NOMO-1 treated with DMSO at 0.1 percent for 48 hours (cell line): ENCODE measurements at regions not wholly inside any gene's neighbourhood (a gene's known extent, or its start where the extent isn't known, plus 50 kb on each side); places are given as distances from the start of the nearest gene placed in this dataset.
"Not testable (repeated sequence)": the region's sequence is repeated elsewhere in the genome, so short reads cannot be mapped to it uniquely, and the experiment has no call there.

Source experiments
- DNase-seq: peaks from one replicate; lab custom pipeline; 2025; ENCODE audit not compliant: unreplicated experiment; lab: John Stamatoyannopoulos, UW

GRCh38 chr6:11486959-11487358, 50.6 kb upstream of the TMEM170B start:
- no peak for DNase-seq

GRCh38 chr6:11486486-11486885, 51.1 kb upstream of the TMEM170B start:
- DNase-seq, result no peak

- DNase-seq, result no peak
These were observed 51.5 kb upstream of the TMEM170B start for GRCh38 chr6:11486051-11486450.

GRCh38 chr6:11485271-11485670, 52.3 kb upstream of the TMEM170B start:
- no peak for DNase-seq

- no peak for DNase-seq
These were observed 53.1 kb upstream of the TMEM170B start for GRCh38 chr6:11484441-11484840.

- DNase-seq, result no peak
These were observed 54.9 kb upstream of the TMEM170B start for GRCh38 chr6:11482616-11483015.

GRCh38 chr6:11480541-11480940, 57.0 kb upstream of the TMEM170B start:
- DNase-seq, result no peak

GRCh38 chr6:11479296-11479695, 58.3 kb upstream of the TMEM170B start:
- no peak for DNase-seq

- DNase-seq, result no peak
These were observed 59.0 kb upstream of the TMEM170B start for GRCh38 chr6:11478586-11478985.

GRCh38 chr6:11475016-11475415, 62.5 kb upstream of the TMEM170B start:
- DNase-seq, result no peak

GRCh38 chr6:11473008-11473740, 64.4 kb upstream of the TMEM170B start:
- no peak for DNase-seq

GRCh38 chr6:11471261-11471660, 66.3 kb upstream of the TMEM170B start:
- DNase-seq, result no peak

- DNase-seq, result no peak
These were observed 67.9 kb upstream of the TMEM170B start for GRCh38 chr6:11469684-11470083.

- DNase-seq, result not testable (repeated sequence)
These were observed 69.3 kb upstream of the TMEM170B start for GRCh38 chr6:11468271-11468670.

- DNase-seq, result no peak
These were observed 70.2 kb upstream of the TMEM170B start for GRCh38 chr6:11467364-11467763.

- DNase-seq, result no peak
These were observed 74.2 kb upstream of the TMEM170B start for GRCh38 chr6:11463398-11463780.

- DNase-seq, result peak; percentile 94
These were observed 74.7 kb upstream of the TMEM170B start for GRCh38 chr6:11462742-11463397.

- peak; percentile 36 for DNase-seq
These were observed 76.5 kb upstream of the TMEM170B start for GRCh38 chr6:11460837-11461661.

- peak; percentile 75 for DNase-seq
These were observed 77.4 kb upstream of the TMEM170B start for GRCh38 chr6:11460001-11460668.

GRCh38 chr6:11459079-11459610, 78.4 kb upstream of the TMEM170B start:
- no peak for DNase-seq

- DNase-seq, result no peak
These were observed 79.0 kb upstream of the TMEM170B start for GRCh38 chr6:11458509-11458908.
